ENCODE measurements at regions not wholly inside any gene's neighbourhood (a gene's known extent, or its start where the extent isn't known, plus 50 kb on each side); places are given as distances from the start of the nearest gene placed in this dataset.

DNA sequence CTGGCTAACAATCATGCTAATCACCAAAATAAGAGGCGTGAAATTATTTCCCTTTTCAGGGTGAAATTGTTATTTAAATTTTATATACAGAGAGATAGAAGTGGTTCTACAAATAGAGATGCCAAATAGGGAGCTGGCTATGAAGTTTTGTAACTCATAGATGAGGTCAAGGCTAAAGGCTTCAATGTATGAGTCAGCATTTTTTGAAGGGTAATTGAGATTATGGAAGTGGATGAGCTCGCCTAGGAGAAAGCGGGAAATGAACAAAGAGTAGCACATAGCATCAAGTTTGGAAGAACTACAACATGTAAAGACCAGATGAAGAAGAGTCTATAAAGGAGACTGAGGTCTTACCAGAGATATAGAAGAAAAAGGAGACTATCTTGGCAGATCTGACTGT is 838.1 kb downstream of the DNAJB9 start:
- TF ChIP-seq PPARA (CRISPR knock-in tag; IDR thresholded peaks at IDR 0.05; ENCODE audit: borderline replicate concordance) (no peak), ARNTL (CRISPR knock-in tag; IDR thresholded peaks at IDR 0.05; ENCODE audit: borderline replicate concordance, low read depth) (no peak), TCF4 (CRISPR knock-in tag; IDR thresholded peaks at IDR 0.05; ENCODE audit: borderline replicate concordance) (no peak), ZC3H10 (CRISPR knock-in tag; IDR thresholded peaks at IDR 0.05) (no peak), ESRRG (CRISPR knock-in tag; IDR thresholded peaks at IDR 0.05) (no peak), OSR1 (CRISPR knock-in tag; IDR thresholded peaks at IDR 0.05) (no peak), TOX (CRISPR knock-in tag; IDR thresholded peaks at IDR 0.05; ENCODE audit: borderline replicate concordance) (no peak), ZNF565 (CRISPR knock-in tag; conservative IDR thresholded peaks at IDR 0.05; ENCODE audit: low read depth) (no peak), ZNF8 (CRISPR knock-in tag; IDR thresholded peaks at IDR 0.05) (no peak), BACH2 (CRISPR knock-in tag; IDR thresholded peaks at IDR 0.05; ENCODE audit: borderline replicate concordance) (no peak), ISL1 (CRISPR knock-in tag; IDR thresholded peaks at IDR 0.05) (no peak)
- TF ChIP-seq, protein P1, sequence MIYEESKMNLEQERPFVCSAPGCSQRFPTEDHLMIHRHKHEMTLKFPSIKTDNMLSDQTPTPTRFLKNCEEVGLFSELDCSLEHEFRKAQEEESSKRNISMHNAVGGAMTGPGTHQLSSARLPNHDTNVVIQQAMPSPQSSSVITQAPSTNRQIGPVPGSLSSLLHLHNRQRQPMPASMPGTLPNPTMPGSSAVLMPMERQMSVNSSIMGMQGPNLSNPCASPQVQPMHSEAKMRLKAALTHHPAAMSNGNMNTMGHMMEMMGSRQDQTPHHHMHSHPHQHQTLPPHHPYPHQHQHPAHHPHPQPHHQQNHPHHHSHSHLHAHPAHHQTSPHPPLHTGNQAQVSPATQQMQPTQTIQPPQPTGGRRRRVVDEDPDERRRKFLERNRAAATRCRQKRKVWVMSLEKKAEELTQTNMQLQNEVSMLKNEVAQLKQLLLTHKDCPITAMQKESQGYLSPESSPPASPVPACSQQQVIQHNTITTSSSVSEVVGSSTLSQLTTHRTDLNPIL (CRISPR knock-in tag; IDR thresholded peaks at IDR 0.05; ENCODE audit: low read depth): no peak
- TF ChIP-seq, protein P2, sequence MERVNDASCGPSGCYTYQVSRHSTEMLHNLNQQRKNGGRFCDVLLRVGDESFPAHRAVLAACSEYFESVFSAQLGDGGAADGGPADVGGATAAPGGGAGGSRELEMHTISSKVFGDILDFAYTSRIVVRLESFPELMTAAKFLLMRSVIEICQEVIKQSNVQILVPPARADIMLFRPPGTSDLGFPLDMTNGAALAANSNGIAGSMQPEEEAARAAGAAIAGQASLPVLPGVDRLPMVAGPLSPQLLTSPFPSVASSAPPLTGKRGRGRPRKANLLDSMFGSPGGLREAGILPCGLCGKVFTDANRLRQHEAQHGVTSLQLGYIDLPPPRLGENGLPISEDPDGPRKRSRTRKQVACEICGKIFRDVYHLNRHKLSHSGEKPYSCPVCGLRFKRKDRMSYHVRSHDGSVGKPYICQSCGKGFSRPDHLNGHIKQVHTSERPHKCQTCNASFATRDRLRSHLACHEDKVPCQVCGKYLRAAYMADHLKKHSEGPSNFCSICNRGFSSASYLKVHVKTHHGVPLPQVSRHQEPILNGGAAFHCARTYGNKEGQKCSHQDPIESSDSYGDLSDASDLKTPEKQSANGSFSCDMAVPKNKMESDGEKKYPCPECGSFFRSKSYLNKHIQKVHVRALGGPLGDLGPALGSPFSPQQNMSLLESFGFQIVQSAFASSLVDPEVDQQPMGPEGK (CRISPR knock-in tag; IDR thresholded peaks at IDR 0.05; ENCODE audit: borderline replicate concordance): no peak

Data from SK-N-SH treated with all-trans-retinoic acid at 6 μM for 48 hours (cell line).